ENCODE measurements at regions not wholly inside any gene's neighbourhood (a gene's known extent, or its start where the extent isn't known, plus 50 kb on each side); places are given as distances from the start of the nearest gene placed in this dataset.

DNA sequence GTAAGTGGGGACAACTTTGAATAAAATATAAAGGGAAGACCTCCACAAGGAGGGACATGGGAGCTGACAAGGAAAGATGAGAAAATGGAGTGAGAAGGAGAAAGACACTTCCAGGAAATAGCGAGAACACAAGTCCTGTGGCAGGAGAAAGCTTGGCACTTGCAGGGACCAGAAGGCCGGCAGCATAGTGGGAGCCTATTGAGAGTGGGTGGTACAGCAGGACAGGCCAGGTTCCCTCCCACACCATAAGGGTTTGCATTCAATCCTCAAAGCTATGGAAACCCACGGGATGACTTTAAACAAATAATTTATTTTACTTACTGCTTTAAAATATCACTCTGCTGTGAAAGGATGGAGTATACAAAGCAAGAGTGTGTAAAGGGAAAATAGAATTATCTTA lies 173.2 kb upstream of the ELL2 start:
- TF ChIP-seq POLR2A (IDR thresholded peaks at IDR 0.05) = no peak
- TF ChIP-seq, protein P1, sequence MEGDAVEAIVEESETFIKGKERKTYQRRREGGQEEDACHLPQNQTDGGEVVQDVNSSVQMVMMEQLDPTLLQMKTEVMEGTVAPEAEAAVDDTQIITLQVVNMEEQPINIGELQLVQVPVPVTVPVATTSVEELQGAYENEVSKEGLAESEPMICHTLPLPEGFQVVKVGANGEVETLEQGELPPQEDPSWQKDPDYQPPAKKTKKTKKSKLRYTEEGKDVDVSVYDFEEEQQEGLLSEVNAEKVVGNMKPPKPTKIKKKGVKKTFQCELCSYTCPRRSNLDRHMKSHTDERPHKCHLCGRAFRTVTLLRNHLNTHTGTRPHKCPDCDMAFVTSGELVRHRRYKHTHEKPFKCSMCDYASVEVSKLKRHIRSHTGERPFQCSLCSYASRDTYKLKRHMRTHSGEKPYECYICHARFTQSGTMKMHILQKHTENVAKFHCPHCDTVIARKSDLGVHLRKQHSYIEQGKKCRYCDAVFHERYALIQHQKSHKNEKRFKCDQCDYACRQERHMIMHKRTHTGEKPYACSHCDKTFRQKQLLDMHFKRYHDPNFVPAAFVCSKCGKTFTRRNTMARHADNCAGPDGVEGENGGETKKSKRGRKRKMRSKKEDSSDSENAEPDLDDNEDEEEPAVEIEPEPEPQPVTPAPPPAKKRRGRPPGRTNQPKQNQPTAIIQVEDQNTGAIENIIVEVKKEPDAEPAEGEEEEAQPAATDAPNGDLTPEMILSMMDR (IDR thresholded peaks at IDR 0.05) = no peak

Data from lower leg skin (tissue), 3 donors.